CD4-positive, alpha-beta T cell treated with Interleukin-17A for 4 hours (primary cell): ENCODE measurements at regions not wholly inside any gene's neighbourhood (a gene's known extent, or its start where the extent isn't known, plus 50 kb on each side); places are given as distances from the start of the nearest gene placed in this dataset.

Source experiments
- DNase-seq: peaks from one replicate; pipeline ENCODE4 v3.0.0-alpha.2; 2020; ENCODE audit warnings: mixed read lengths

DNA sequence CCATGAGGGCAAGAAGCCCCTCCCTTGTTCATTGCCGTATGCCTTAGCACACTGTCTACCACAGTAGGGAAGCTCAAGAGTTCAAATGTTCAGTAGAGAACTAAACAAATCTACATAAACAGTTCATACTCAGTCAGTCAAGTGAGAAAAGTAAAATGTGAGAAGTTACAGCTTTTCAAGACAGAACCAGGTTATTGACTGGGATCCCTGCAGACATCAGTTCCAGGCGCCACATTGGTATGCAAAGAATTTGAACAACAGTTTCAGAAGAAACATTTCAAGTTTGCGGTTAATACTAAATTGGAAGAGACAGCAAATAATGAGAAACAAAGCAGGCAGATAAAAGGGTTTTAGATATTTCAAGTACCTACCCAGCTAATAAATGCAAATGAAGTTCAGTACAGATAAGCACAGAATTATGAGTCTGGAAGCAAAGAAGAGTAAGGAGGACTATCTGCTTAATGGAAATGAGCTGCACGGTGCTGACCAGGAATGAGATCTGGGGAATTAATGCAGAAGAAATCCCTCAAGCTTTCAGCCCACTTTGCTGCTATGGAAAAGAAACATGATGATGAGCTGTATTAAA is 246.2 kb downstream of the HACE1 start:
- no peak for DNase-seq

DNA sequence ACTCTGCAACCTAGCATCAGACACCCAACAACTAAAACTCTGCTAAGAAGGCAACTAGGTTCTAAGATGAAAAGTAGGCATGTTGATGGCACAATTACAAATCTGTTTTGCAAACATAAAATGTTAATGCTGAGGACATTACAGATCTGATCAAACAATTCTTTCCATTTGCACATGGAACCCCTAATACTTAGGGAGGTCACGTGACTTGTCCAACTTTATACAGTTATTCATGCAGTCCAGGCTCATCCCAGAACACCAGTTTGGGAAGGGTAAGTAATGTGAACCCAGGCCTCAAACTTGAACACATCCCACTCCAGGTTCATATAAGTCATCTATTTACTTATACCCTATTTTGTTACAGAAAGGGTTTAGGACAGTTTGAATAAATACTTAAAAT is 247.2 kb downstream of the HACE1 start:
- no peak for DNase-seq

- DNase-seq, result no peak
Measured at GRCh38 chr6:104608101-104608500, 251.6 kb downstream of the HACE1 start.

- DNase-seq, result no peak
Measured at GRCh38 chr6:104607501-104607900, 252.2 kb downstream of the HACE1 start.

- no peak for DNase-seq
Measured at GRCh38 chr6:104606361-104606760, 253.4 kb downstream of the HACE1 start.

- no peak for DNase-seq
Measured at GRCh38 chr6:104604685-104605084, 255.0 kb downstream of the HACE1 start.

DNA sequence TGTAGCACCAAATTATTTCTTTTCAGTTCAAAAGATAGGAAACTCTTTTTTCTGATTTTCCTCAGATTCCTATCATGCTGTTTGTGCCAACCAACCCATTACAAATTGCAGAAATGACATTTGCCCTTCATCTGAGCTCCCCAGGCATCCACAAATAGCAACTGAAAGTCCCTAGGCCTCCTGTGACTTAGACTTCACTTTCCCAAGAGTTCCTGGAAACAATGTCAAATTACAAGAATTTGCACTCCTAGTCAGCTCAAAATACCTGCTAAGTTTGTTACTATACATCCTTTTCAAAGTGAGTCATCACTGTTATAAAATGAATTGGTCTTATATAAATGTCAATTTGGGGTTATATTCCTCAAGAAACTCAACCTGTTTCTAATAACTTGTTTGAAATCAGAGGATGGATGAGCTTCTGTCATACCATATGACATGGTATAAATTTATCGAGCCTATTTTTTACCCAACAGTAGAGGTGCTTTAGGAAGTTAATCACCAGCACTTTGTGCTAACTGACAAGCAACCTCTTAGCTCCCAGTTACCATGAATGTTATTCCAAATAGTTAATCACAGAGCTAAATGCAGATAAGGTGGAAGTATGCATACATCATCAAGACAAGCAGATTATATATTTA is 256.5 kb downstream of the HACE1 start:
- DNase-seq, result no peak

DNA sequence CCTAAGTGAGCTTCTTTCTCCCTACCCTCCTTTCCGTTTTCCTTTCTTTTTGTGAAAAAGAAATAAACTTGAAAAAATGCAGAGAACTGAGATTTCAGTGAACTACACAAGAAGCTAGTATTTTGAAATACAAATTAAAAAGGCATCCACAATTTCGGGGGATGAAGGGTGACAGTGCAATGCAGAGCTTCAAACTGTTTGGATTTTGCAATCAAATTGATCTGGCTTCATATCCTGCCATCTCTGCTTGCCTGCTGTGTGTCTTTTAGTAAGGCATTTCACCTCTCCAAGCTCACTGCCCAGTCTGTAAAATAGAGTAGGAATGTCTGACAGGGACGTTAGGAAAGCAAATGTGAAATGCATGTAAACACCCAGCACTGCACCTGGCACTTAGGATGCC is 258.0 kb downstream of the HACE1 start:
- DNase-seq, result no peak

DNA sequence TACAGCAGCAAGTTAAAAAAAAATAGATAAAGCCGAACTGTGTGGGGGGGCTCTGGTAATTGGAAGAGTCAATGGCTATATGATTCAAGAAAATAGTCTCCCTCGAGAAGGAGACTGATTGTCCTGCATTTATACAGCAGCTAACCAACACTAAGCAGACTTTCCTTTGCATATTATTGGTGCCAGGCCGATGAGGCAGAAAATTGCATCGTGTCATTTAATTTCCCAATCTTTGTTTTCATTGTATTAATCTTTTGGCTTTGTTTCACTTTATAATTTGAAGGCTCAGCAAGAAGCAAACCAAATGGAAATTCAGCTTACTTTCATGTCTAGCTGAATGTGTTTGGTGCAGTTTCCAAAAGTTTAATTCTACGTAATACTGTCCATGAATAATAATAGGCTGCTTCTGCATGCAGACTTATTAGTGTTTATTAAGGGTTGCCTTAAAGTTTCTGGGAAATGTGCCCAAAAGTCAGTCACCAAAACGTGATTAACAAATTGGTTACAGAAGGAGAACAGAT is 258.5 kb downstream of the HACE1 start:
- DNase-seq, result no peak

- no peak for DNase-seq
Measured at GRCh38 chr6:104600639-104600931, 259.1 kb downstream of the HACE1 start.

DNA sequence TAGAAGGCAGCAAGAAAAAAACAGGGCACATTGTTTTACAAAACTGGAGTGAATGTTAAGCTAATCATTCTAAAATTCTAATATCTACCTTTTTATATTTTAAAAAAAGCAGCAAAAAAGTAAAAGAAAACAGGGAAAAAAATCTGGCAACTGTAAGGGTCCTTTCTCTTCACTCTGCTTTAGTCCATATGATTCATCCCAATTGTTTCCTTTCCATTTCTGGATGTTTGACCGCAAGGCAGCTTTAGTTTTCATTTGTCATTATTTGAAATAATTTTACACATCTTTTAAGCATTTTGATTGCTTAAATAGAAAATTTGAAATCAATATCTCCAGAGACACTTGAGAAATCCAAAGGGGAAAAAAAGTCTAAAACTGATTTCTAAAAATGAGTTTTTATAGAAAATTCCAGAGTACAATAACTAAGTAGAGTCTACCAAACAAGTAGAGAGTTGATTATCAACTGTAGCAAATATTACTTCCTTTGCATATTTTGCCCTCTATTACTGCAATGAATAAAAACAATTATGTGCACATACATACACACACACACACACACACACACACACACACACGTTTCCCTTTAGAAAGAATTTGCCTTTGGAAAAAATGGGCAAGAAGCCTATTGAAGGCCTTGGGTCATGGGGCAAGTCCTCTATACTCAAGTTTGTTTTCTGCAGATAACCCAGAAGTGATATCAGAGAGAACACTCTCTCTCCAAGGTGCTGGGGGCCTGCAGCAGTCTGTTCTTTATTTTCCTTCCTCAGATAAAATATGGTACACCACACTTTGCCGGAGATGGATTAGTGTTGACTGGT is 259.7 kb downstream of the HACE1 start:
- no peak for DNase-seq

GRCh38 chr6:104597541-104598050 is 262.1 kb downstream of the HACE1 start:
- no peak for DNase-seq

GRCh38 chr6:104596091-104596490 is 263.6 kb downstream of the HACE1 start:
- DNase-seq, result no peak

- DNase-seq, result no peak
Measured at GRCh38 chr6:104595311-104595820, 264.4 kb downstream of the HACE1 start.

GRCh38 chr6:104591573-104592334 is 268.0 kb downstream of the HACE1 start:
- DNase-seq, result no peak

DNA sequence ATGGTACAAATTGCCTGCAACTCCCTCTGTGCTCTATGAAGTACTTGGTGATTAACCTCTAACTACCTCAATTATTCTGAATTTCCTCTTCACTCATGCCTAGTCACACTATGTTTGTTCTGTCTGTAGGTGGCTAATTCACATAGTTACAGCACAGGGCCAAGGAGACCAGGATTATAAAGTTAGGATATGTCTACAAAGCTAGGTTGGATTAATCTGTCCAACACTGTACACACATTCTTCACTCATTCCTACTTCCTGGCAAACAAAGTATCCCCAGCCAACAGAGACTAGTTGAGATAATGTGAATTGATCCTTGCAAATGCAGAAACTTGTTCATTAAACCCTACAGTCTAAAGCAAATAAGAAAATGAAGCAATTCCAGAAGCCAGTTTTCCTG is 269.8 kb downstream of the HACE1 start:
- DNase-seq, result no peak

DNA sequence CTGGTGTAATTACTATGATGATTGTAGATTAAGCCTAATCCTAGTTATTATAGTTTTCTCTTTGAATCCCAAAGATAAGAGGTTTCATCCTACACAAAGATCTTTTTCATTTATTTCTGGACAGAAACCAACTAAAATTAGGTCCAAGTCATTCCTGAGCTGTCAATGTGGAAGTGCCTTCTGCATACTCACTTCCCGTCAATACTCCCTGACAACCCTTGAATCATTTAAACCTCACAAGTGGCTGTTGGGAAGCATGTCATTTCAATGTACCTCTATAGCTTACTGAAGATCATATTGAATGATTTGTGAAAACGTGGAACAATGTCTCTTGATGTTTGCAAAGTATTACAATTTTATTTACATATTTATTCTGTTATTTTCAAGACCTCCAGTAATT is 274.1 kb downstream of the HACE1 start:
- DNase-seq, result no peak

DNA sequence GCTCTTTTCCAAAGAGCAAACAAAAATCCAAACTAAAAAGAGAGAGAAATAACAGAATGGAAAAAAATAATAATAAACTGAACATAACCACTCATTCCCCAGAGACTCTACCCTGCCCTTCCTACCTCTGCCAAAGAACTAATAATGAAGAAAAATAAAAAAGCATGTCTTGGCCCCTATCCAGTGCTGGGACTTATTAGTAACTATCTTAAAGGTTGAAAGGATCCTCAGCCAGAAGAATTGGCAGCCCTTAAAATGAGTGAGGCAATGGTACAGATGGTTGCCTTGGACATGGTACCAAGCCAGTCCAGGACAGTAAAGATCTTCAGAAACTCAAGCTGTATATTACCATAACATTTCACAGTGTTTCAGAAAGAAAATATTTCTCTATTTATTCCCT is 279.3 kb downstream of the HACE1 start:
- no peak for DNase-seq

DNA sequence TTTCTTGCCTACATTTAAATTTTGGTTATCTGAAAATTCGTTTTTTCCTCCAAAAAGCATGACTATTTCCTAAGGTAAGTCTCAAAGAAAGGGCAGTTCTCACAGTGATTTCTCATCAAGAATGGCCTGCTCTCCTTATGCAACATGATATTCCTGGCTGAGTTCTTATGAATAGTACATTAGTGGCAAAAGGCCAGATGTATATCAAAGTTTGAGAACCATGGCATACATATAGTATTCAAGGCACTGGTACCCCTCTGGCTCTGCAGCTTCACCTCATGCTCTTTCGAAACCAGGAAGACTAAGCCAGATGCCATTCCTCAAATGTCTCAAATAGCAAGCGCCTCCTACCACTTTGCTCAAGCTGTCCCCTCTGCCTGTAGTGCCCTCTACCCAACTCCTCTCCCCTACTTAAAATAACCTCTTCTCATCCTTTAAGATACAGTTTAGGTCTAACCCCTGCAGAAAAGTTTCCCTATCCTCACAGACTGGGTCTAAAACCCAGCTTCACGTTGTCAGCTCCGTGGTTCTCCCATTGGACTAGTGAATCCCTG is 280.3 kb downstream of the HACE1 start:
- no peak for DNase-seq

GRCh38 chr6:104575536-104575935 is 284.2 kb downstream of the HACE1 start:
- DNase-seq, result no peak

DNA sequence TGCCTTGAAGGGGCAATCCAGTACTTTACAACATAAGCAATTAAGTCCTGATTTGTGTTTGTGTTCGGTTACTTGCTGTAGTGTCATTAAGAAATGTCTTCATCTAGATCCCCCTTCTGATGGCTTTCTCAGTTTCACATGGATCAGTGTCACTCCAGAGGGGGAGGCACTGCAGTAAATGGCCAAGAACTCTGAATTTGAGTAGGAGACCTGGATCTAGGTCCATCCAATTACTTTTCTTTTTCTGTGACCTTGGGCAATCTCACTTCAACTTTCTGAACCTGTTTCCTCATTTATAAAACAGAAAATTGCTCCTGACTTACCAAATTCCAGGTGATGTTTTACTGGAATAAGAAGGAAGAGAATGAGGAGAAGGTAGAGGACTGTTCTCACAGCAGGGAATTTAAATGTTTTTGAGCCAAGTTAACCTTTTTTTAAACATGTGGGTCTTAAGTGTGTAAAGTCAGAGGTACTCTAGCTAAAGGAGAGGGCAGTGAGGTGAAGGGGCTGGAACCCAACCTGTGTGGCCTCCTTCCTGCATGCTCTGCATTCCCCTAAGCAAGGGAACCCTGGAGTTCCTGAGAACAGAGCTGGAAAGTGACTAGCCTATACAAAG is 285.5 kb downstream of the HACE1 start:
- DNase-seq, result no peak

- DNase-seq, result no peak
Measured at GRCh38 chr6:104573350-104573749, 286.4 kb downstream of the HACE1 start.
